GM06990 (cell line): ENCODE measurements at regions not wholly inside any gene's neighbourhood (a gene's known extent, or its start where the extent isn't known, plus 50 kb on each side); places are given as distances from the start of the nearest gene placed in this dataset.
"Not testable (repeated sequence)": the region's sequence is repeated elsewhere in the genome, so short reads cannot be mapped to it uniquely, and the experiment has no call there.

Experiments used
- DNase-seq: peaks from one replicate; pipeline ENCODE4 v3.0.0-alpha.2; 2011; ENCODE audit not compliant: insufficient read length; ENCODE audit errors: extremely low read depth
- H3K27me3 ChIP-seq: replicated peaks from 2 replicates; pipeline ENCODE4 v1.6.0; 2011; ENCODE audit warnings: low read length; ENCODE audit not compliant: control insufficient read depth, insufficient read depth
- H3K36me3 ChIP-seq: 2 replicates; pipeline ENCODE4 v1.5.1; 2011; ENCODE audit warnings: low read length; ENCODE audit not compliant: control insufficient read depth, insufficient read depth
- H3K4me3 ChIP-seq: replicated peaks from 2 replicates; pipeline ENCODE4 v1.5.1; 2011; ENCODE audit warnings: low read depth, mild to moderate bottlenecking, control low read depth, low read length
- CTCF ChIP-seq: IDR thresholded peaks from 2 replicates; pipeline ENCODE4 v1.5.1; 2011; ENCODE audit warnings: low read length, control low read depth, mild to moderate bottlenecking, inconsistent platforms; ENCODE audit not compliant: insufficient read depth, poor library complexity, severe bottlenecking

GRCh38 chr1:163583661-163584181 is 262.0 kb downstream of the NUF2 start:
- no peak for TF ChIP-seq CTCF
- no peaks in the 10 kb centered on the region for H3K27me3 ChIP-seq

DNA sequence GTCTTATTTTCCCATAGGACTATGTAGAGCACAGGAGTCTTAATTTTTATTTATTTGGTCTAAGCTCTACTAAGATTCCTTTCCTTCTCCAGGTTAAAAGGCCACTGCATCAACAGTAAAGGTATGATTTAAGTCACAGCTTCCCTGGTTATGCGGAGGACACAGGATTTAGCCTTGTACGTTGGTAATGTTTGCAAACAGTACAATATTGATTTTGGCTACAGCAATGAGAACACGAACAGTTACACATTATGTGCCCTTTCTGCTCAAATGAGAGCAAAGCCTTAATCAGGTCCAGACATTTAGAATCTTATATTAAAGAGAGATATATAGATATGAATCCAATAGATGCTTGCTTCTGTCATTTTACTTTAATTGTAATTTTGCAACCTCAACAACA is 264.0 kb downstream of the NUF2 start:
- Histone ChIP-seq H3K36me3 (no peaks in the 10 kb centered on the region), H3K4me3 (no peak overlapping the region), H3K27me3 (no peaks in the 10 kb centered on the region)
- no peak for TF ChIP-seq CTCF
- DNase-seq = no peak

More at GRCh38 chr1:163583661-163584181, 262.0 kb downstream of the NUF2 start:
- DNase-seq = no peak
- H3K4me3 ChIP-seq = no peak overlapping the region
- H3K36me3 ChIP-seq = no peaks in the 10 kb centered on the region

- no peak for DNase-seq
- no peaks in the 10 kb centered on the region for H3K27me3 ChIP-seq
- TF ChIP-seq CTCF = no peak
- H3K36me3 ChIP-seq = no peaks in the 10 kb centered on the region
- H3K4me3 ChIP-seq = no peak overlapping the region
Measured at GRCh38 chr1:163588796-163589195, 267.0 kb downstream of the NUF2 start.

- no peaks in the 10 kb centered on the region for H3K27me3 ChIP-seq
- TF ChIP-seq CTCF = no peak
- no peak overlapping the region for H3K4me3 ChIP-seq
- DNase-seq = no peak
- H3K36me3 ChIP-seq = no peaks in the 10 kb centered on the region
Measured at GRCh38 chr1:163589735-163590134, 268.0 kb downstream of the NUF2 start.

DNA sequence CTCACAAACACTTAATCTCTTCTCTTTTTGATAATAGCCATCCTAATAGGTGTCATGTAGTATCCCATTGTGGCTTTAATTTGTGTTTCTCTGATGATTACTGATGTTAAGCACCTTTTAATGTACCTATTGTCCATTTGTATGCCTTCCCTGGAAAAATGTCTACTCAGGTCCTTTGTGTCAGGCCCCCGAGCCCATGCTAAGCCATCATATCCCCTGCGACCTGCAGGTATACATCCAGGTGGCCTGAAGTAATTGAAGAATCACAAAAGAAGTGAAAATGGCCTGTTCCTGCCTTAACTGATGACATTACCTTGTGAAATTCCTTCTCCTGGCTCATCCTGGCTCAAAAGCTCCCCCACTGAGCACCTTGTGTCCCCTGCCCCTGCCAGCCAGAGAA is 269.4 kb downstream of the NUF2 start:
- not testable (repeated sequence) for H3K36me3 ChIP-seq, H3K27me3 ChIP-seq, H3K4me3 ChIP-seq, DNase-seq

- H3K36me3 ChIP-seq = not testable (repeated sequence)
Measured at GRCh38 chr1:163592623-163593022, 270.9 kb downstream of the NUF2 start.

GRCh38 chr1:163596106-163596505 is 274.4 kb downstream of the NUF2 start:
- not testable (repeated sequence) for H3K4me3 ChIP-seq, H3K27me3 ChIP-seq, DNase-seq, H3K36me3 ChIP-seq

More at GRCh38 chr1:163592623-163593022, 270.9 kb downstream of the NUF2 start:
- DNase-seq, H3K27me3 ChIP-seq, H3K4me3 ChIP-seq: not testable (repeated sequence)
